Stimulated activated CD4-positive, alpha-beta T cell treated with anti-CD3 and anti-CD28 coated beads, Interleukin-1b, Interleukin-23, amount 100 ng/mL, for 24 hours (primary cell): ENCODE measurements at regions not wholly inside any gene's neighbourhood (a gene's known extent, or its start where the extent isn't known, plus 50 kb on each side); places are given as distances from the start of the nearest gene placed in this dataset.

Source experiments
- DNase-seq, 4 experiments: peaks; one replicate each; pipeline ENCODE4 v3.0.0-alpha.2; 2020; ENCODE audit warnings: low read depth in 4 of 4, low spot score in 1 of 4

GRCh38 chr6:120648713-120649112 lies 685.6 kb downstream of the TBC1D32 start:
- DNase-seq: no peak

- no peak for DNase-seq
These were observed 688.2 kb downstream of the TBC1D32 start for GRCh38 chr6:120646101-120646500.

- DNase-seq: no peak
These were observed 701.3 kb downstream of the TBC1D32 start for GRCh38 chr6:120632975-120633374.

- no peak for DNase-seq
These were observed 706.7 kb downstream of the TBC1D32 start for GRCh38 chr6:120627612-120628011.

- DNase-seq: no peak
These were observed 712.1 kb downstream of the TBC1D32 start for GRCh38 chr6:120622127-120622631.

- DNase-seq: no peak
These were observed 713.4 kb downstream of the TBC1D32 start for GRCh38 chr6:120620900-120621299.

GRCh38 chr6:120615238-120615637 lies 719.0 kb downstream of the TBC1D32 start:
- no peak for DNase-seq

GRCh38 chr6:120614723-120615122 lies 719.6 kb downstream of the TBC1D32 start:
- DNase-seq: no peak

- no peak for DNase-seq
These were observed 725.5 kb downstream of the TBC1D32 start for GRCh38 chr6:120608826-120609225.

- no peak for DNase-seq
These were observed 727.5 kb downstream of the TBC1D32 start for GRCh38 chr6:120606743-120607142.

GRCh38 chr6:120604510-120604909 lies 729.8 kb downstream of the TBC1D32 start:
- DNase-seq: no peak

- DNase-seq: no peak
These were observed 743.7 kb downstream of the TBC1D32 start for GRCh38 chr6:120590611-120591010.

GRCh38 chr6:120588424-120588823 lies 745.9 kb downstream of the TBC1D32 start:
- DNase-seq: no peak

- no peak for DNase-seq
These were observed 746.9 kb downstream of the TBC1D32 start for GRCh38 chr6:120587381-120587780.

GRCh38 chr6:120584111-120584760 lies 750.0 kb downstream of the TBC1D32 start:
- DNase-seq: no peak

- DNase-seq: no peak
These were observed 758.2 kb downstream of the TBC1D32 start for GRCh38 chr6:120576061-120576460.

- no peak for DNase-seq
These were observed 764.6 kb downstream of the TBC1D32 start for GRCh38 chr6:120569714-120570113.

- DNase-seq: no peak
These were observed 769.5 kb downstream of the TBC1D32 start for GRCh38 chr6:120564779-120565178.

- no peak for DNase-seq
These were observed 776.0 kb downstream of the TBC1D32 start for GRCh38 chr6:120558294-120558693.

- no peak for DNase-seq
These were observed 776.7 kb downstream of the TBC1D32 start for GRCh38 chr6:120557554-120557953.

GRCh38 chr6:120556491-120556890 lies 777.8 kb downstream of the TBC1D32 start:
- DNase-seq: no peak

GRCh38 chr6:120553353-120553752 lies 780.9 kb downstream of the TBC1D32 start:
- DNase-seq: no peak

- DNase-seq: no peak
These were observed 788.9 kb downstream of the TBC1D32 start for GRCh38 chr6:120545353-120545752.
